ENCODE measurements at regions not wholly inside any gene's neighbourhood (a gene's known extent, or its start where the extent isn't known, plus 50 kb on each side); places are given as distances from the start of the nearest gene placed in this dataset.
"Not testable (repeated sequence)": the region's sequence is repeated elsewhere in the genome, so short reads cannot be mapped to it uniquely, and the experiment has no call there.

GRCh38 chr14:98931126-98931525 is 340.9 kb downstream of the BCL11B start:
- DNase-seq (ENCODE audit: low spot score in 2 of 2), result no peak
- H3K4me1 ChIP-seq, result no peaks in the 10 kb centered on the region
- H3K27ac ChIP-seq, result no peak overlapping the region
- no peaks in the 10 kb centered on the region for H3K36me3 ChIP-seq
- TF ChIP-seq POLR2AphosphoS5 (IDR thresholded peaks at IDR 0.05), result no peak
- TF ChIP-seq POLR2A (IDR thresholded peaks at IDR 0.05), result no peak
- no peak for TF ChIP-seq CTCF (IDR thresholded peaks at IDR 0.05)
- H3K4me3 ChIP-seq, result no peak overlapping the region
- H3K27me3 ChIP-seq, result no peaks in the 10 kb centered on the region
- intact Hi-C loops (cut with DNase I; ENCODE audit: low total_unique reads), result no loop called here
- H3K9me3 ChIP-seq, result no peaks in the 10 kb centered on the region

- no peak overlapping the region for H3K4me3 ChIP-seq
- no peaks in the 10 kb centered on the region for H3K36me3 ChIP-seq
- TF ChIP-seq POLR2AphosphoS5 (IDR thresholded peaks at IDR 0.05) (no peak), CTCF (IDR thresholded peaks at IDR 0.05) (no peak), POLR2A (IDR thresholded peaks at IDR 0.05) (no peak)
- intact Hi-C loops (cut with DNase I; ENCODE audit: low total_unique reads), result no loop called here
- no peaks in the 10 kb centered on the region for H3K4me1 ChIP-seq
- H3K9me3 ChIP-seq, result no peaks in the 10 kb centered on the region
- DNase-seq (ENCODE audit: low spot score in 2 of 2), result no peak
- H3K27ac ChIP-seq, result no peak overlapping the region
- H3K27me3 ChIP-seq, result no peaks in the 10 kb centered on the region
These were observed 340.1 kb downstream of the BCL11B start for GRCh38 chr14:98931911-98932310.

- DNase-seq (ENCODE audit: low spot score in 2 of 2), result no peak
- TF ChIP-seq CTCF (IDR thresholded peaks at IDR 0.05) (no peak), POLR2AphosphoS5 (IDR thresholded peaks at IDR 0.05) (no peak), POLR2A (IDR thresholded peaks at IDR 0.05) (no peak)
- Histone ChIP-seq H3K36me3 (no peaks in the 10 kb centered on the region), H3K27me3 (no peaks in the 10 kb centered on the region), H3K4me1 (no peaks in the 10 kb centered on the region), H3K4me3 (no peak overlapping the region), H3K9me3 (no peaks in the 10 kb centered on the region), H3K27ac (no peak overlapping the region)
- intact Hi-C loops (cut with DNase I; ENCODE audit: low total_unique reads), result no loop called here
These were observed 339.3 kb downstream of the BCL11B start for GRCh38 chr14:98932431-98933325.

- DNase-seq (ENCODE audit: low spot score in 2 of 2), result not testable (repeated sequence)
These were observed 337.4 kb downstream of the BCL11B start for GRCh38 chr14:98934569-98934968.

GRCh38 chr14:98935921-98936320 is 336.1 kb downstream of the BCL11B start:
- Histone ChIP-seq H3K27ac (no peak overlapping the region), H3K36me3 (no peaks in the 10 kb centered on the region), H3K4me3 (no peak overlapping the region), H3K27me3 (no peaks in the 10 kb centered on the region), H3K9me3 (no peaks in the 10 kb centered on the region), H3K4me1 (no peaks in the 10 kb centered on the region)
- no peak for DNase-seq (ENCODE audit: low spot score in 2 of 2)
- TF ChIP-seq POLR2AphosphoS5 (IDR thresholded peaks at IDR 0.05) (no peak), CTCF (IDR thresholded peaks at IDR 0.05) (no peak), POLR2A (IDR thresholded peaks at IDR 0.05) (no peak)
- intact Hi-C loops (cut with DNase I; ENCODE audit: low total_unique reads), result no loop called here

More at GRCh38 chr14:98934569-98934968, 337.4 kb downstream of the BCL11B start:
- H3K4me1 ChIP-seq; H3K27me3 ChIP-seq; intact Hi-C loops (cut with DNase I; ENCODE audit: low total_unique reads); H3K9me3 ChIP-seq; H3K36me3 ChIP-seq; H3K4me3 ChIP-seq; H3K27ac ChIP-seq: not testable (repeated sequence)

Data from breast epithelium (tissue), 4 donors.